ENCODE measurements at regions not wholly inside any gene's neighbourhood (a gene's known extent, or its start where the extent isn't known, plus 50 kb on each side); places are given as distances from the start of the nearest gene placed in this dataset.
"Not testable (repeated sequence)": the region's sequence is repeated elsewhere in the genome, so short reads cannot be mapped to it uniquely, and the experiment has no call there.

DNA sequence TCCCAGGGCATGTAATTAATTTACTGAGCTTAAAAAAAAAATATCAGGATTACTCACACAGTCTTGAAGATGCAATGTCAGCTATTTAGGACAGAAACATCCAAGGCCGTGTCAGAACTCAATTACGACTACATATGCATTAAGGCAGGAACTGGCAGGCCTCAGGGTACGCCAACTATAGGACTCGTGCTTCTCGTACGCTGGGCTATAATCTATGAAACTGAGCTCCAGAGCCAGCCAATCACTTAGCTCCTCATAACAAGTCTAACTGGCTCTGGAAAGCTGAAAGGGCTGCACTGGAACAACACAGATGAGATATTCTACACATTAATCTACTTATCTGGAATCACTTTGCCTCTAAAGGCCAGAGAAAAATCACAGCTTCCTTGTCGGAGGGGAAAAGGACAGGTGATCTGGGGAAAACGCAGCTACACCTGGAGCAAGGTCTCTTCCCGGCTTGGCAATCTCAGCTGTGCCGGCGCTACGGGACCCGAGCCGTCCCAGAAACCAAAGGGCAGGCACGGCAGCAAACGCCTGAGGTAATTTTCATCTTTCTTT lies 212.0 kb downstream of the DEPDC1B start:
- DNase-seq: no peak

DNA sequence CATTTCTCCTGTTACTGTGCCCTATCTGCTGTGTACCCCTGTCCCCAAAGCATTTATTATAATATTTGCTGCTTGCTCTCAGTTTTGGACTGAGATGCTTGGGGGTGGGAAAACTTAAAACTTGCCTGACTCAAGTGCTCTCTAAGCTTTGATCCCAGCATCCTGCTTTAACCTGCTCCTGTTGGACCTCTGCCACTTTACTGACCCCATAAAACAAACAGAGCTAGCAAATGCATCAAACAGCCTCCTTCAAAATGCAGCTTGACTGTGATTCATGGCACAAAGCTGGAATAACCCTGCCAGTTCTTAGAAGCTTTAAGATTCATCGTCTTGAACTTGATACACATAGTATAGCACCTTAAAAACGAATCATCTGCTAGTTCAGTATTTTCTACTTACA lies 212.5 kb downstream of the DEPDC1B start:
- no peak for DNase-seq

DNA sequence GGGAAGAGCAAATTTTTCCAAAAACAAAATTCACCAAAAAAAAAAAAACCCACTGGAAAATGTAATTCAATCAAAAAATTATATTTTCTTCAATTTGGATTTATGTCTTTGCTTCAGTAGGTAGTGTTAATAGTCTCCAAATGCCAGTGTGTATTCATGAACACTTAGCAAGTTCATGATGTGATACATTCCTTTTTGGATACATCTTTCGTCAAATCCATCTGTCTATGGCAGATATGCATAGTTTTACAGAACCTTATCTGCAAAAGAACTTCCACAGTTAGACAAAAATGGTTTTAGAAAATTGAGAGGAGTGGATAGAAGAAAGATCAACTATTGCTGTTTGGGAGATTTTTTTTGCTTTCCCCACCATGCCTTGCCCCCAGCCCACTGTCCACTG lies 214.6 kb downstream of the DEPDC1B start:
- no peak for DNase-seq

DNA sequence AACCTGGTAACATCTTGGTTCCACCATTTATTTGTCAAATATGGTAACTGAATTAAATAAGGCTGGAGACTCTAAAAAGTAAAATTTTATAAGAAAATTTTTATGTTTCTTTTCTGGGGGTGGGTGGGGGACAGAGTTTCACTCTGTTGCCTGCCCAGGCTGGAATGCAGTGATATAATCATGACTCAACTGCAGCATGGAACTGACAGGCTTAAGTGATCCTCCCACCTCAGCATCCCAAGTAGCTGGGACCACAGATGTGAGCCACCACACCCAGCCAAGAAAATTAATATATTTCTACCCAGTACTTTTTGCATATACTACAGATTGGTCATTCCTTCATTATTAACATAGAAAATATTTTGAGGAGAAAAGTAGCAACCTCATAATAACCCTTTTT lies 216.9 kb downstream of the DEPDC1B start:
- DNase-seq: no peak

DNA sequence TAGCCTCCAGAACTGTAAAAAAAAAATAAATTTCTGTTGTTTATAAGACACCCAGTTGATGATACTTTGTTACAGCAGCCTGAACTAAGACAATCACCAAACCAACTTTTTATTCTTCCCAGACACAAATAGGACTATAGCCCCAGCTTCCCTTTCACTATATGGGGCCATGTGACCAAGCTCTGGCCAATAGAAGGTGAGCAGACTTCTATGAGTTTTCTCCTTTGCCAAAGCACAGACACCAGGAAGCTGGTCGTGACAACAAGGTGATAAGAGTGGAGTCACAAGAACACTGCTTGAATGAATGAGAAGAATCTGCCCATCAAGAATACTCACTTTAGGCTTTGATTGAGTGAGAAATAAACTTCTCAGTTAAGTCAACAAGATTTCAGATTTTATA lies 217.7 kb downstream of the DEPDC1B start:
- DNase-seq: no peak

DNA sequence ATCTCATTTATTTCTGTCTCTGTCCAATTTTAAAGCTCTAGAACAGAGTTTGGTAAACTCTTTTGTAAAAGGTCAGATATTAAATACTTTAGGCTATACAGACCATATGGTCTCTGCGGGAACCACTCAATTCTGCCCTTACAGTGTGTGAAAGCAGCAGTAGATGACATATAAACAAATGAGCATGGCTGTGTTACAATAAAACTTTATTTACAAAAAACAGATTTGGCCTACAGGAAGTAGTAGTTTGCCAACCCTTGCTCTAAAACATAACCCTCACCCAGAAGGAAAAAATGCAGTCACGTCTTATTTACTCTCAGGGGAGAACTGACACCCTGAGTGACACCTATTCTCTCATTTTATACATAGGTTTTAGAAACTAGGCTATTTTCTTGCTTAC lies 220.4 kb downstream of the DEPDC1B start:
- DNase-seq: no peak

DNA sequence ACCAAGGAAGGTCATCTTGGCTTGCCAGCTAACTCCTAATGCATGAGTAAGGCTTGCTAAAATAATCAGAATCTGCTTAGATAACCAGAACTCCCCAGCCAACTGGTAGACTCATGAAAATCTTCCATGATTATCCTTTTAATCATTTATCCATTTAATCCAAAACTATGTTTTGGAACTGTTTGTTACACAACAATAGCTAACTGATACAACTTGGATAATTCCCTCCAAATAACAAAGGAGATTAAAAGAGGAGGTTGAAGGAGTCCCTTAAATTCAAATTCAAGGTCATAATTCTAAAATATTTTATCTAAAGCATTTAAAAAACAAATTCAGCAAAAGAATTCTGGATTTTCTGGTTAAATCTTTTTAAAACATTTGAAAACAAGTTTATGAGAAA lies 222.1 kb downstream of the DEPDC1B start:
- DNase-seq: no peak

DNA sequence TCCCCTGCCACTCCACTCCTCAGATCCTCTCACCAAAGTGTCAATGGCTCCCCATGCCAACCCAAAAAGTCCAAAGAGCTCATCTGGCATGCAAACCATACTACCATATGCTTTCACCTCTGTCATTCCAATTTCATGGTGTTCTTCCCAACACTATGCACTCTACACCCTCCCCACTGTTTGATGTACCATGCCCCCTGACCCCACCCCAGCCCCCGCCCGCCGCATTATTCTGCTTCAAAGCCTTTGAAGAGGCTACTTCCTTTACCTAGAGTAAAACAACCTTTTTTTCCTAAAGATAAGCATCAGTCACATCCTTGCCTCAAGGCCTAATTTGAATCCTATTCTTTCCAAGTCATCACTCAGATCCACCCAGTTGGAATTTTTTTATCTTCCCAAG lies 226.3 kb downstream of the DEPDC1B start:
- DNase-seq: no peak

DNA sequence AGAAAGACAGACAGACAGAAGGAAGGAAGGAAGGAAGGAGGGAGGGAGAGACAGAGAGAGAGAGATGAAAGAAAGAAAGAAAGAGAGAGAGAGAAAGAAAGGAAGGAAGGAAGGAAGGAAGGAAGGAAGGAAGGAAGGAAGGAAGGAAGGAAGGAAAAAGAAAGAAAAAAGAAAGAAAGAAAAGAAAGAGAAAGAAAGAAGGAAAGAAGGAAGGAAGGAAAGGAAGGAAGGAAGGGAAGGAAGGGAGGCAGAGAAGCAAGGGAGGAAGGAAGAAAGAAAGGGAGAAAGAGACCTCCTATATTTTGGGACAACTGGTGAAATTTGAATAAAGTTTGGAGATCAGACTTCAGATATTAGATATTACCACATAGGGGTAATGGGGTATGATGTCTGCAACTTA lies 226.9 kb downstream of the DEPDC1B start:
- DNase-seq: not testable (repeated sequence)

DNA sequence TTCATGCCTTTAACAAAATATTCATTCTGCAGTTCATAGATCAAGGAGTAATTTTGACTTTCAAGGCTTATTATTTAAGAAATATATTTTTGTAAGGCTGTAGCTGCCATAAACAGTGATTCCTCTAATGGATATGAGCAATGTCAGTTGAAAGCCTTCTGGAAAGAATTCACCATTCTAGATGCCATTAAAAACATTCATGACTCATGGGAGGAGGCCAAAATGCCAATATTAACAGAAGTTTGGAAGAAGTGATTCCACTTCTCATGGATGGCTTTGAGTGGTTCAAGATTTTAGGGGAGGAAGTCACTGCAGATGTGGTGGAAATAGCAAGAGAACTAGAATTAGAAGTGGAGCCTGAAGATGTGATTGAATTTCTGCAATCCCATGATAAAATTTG lies 229.1 kb downstream of the DEPDC1B start:
- DNase-seq: no peak

DNA sequence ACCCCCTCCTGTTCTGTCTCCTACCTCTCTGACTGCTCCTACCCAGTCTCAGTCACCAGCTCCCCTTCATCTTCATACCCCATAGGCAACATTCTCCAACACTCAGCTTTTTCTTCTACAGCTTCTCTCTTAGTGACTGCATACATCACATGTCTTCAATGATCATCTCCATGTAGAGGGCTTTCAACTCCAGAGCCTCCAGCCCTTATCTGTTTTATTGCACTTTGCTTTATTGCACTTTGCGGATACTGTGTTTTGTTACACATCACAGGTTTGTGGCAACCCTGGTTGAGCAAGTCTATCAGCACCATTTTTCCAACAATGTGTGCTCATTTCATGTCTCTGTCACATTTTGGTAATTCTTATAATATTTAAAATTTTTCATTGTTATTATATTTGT lies 230.7 kb downstream of the DEPDC1B start:
- no peak for DNase-seq

DNA sequence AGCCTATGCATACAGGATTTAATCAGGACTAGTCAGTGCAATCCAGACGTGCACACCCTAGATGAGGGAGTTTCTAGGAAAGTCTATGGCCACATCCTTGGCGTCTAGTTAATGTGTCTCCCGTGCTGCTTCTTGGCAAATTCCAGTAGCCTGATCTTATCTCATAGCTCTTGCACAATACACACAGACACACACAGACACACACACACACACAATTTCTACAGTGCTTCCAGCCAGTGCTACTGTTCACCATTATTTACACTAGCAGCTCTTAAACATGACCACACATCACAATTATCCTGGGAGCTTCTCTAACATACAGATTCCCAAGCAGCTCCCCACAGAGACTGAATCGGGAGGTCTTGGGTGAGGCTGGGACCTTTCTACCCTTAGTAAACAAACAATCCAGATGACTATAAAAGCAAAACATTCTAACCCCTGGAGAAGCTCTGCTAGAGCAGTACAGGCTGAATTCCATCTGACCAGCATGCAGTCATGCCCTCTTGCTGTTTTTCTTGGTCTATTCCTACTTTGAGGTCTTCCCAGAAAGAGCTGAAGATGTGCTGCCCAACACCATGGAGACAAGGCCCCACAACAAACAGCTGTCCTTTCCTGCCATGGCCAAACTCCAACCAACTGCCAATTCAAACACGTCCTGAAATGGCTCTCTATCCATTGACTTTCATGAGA lies 236.6 kb downstream of the DEPDC1B start:
- DNase-seq: no peak

DNA sequence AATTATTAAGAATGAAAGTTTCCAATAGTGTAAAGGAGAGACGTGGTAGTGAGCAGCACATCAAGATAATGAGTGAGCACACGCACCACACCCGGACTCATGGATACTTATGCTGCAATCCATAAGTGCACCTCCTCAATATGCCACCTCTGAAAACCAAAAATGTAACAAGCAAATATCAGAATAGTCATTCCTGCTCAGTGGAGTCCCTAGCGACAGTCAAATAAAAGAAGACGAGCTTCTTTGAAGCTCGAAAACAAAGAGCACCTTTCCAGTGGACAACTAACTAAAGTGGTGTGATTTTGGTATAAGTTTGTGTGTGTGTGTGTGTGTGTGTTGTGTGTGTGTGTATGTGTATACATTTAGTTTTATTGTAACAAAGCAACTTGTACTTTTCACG lies 241.3 kb downstream of the DEPDC1B start:
- no peak for DNase-seq

DNA sequence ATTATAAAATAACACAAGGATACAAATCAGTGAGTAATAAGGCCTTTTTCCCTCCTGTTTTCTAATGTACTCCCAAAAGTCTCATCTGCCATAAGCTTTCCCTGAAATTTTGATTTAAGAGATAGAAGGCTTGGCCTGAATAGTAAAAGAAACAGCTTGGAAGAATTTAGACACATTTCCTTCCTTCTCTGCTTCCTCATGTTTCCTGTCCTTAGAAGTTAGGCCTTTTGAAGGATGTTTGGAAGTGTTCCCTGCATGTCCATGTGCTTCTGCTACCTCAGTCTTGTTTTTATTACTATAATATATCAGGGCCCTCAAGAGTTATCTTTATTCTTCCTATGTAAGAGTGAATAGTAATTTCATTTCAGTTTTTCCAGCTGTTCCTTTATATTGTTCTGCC lies 242.7 kb downstream of the DEPDC1B start:
- no peak for DNase-seq

DNA sequence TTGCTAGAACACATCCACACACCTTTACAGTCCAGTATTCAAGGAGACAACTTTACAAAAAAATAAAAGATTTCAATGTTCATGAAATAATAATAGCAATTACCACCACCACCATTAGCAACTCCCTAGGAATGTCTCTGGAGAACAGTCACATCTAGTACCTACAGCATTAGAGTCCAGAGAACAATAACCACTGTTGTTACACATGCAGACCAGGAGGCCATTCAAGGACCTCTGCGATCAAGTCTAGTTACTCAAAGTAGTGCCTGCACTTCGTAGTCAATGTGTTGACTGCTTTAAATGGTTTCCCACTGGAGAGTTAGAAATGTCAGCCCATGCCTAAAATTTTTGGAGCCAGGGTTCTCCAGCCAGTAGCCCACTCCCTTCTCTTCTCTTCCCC lies 244.4 kb downstream of the DEPDC1B start:
- no peak for DNase-seq

DNA sequence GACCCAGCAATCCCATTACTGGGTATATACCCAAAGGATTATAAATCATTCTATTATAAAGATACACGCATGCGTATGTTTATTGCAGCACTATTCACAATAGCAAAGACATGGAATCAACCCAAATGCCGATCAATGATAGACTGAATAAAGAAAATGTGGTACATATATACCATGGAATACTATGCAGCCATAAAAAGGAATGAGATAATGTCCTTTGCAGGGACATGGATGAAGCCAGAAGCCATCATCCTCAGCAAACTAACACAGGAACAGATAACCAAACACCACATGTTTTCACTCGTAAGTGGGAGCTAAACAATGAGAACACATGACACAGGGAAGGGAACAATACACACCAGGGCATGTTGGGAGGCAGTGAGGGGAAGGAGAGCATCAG lies 245.7 kb downstream of the DEPDC1B start:
- DNase-seq: not testable (repeated sequence)

DNA sequence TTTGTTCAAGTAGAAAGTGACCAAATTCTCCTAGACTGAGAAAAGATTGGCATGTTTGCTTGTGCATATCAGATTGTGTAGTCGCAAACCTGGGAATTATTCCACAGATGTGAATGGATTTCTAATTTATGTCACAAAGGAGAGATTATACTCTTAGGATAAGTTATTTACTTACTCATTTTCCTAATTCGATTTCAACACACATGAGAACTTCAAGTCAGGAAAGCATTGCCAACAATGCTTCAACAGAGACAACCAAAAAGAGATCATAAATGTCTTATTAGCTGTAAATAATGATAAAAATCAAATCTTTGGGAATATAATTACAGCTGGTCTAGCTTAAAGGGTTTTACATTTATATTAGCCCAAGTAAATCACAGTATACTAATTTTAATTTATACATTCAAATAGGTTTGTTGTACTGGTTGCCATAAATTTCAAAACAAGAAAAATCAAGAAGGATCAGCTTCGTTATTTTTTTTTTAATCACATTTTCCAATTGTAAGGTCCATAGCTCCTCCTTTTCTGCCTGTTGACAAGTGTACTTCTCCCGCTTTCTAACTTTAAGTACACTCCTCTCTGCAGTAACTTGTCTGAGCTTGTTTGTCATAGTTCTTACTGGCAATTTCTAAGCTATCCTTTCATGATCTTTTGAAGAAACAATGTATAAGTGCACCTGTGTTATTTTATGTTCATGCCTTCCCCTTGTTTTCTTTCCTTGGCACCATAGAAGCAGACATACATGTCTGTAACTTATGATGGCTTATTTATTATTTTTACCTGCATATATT lies 246.6 kb downstream of the DEPDC1B start:
- no peak for DNase-seq

DNA sequence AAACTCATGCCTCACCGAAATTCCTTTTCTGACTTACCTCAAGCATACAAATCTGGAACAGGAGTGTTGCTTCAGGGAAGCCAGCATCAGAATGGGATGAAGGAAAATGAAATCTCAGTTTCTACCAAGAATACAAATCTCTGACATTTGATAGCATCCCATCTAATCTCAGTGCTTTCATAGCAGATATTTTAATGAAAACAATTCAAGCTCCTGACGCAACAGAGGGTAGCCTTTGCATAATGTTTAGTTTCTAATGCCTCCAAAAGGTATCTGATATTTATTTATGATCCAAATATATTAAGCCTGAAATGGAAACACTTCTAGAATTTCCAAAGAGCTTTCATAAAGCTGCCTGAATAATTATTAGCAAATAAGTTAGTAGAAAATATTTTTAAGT lies 251.4 kb downstream of the DEPDC1B start:
- DNase-seq: no peak

DNA sequence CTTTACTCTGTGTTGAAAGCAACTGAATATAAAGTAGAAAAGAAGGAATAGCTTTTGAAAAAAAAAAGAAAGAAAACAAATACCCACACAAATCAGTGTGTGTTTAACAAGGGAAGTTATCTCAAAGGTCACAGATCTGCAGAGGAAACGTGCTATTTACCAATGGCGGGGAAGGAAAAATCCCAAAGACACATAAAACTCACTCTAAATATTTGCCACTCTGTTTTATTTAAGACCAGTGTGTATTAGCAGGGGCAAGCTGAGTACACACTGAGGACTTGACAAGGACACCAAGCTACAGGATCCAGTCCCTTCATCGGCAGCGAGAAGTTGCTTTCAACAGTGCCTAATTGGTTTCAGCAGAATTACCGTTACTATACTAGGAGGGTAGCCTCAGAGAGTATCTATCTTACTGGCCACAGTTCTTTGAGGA lies 252.5 kb downstream of the DEPDC1B start:
- no peak for DNase-seq

DNA sequence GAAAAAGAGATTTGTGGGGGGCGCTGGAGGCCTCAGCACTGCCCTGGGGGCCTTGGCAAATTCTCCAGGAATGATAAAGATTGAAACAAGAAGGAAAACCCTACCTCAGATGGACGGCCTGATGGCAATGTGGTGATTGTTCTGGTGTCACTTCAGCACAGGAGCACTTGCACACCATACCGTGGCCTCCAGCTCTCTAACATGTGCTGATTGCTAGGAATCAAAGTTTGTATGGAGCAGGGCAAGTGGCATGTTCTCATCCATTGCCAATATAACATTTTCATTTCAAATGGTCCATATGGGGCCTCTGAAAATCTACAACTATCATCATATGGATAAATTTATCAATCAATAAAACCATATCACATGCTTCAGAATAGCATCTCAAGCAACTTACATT lies 253.0 kb downstream of the DEPDC1B start:
- no peak for DNase-seq

DNA sequence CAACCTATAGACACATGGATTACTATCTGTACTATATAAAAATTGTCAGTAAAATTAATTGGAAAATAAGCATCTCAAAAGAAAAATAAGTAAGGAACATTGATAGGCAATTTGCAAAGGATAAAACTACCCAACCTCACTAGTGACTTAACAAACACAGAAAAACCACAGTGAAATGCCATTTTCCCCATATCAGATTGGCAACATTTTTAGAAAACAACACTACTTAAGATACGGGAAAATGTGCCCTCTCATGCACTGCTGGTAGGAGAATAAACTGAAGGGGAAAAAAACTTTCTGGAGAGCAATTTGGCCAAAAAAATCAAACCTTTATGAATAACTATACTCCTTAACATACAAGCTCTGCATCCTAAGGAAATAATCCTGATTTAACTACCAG lies 254.0 kb downstream of the DEPDC1B start:
- no peak for DNase-seq

DNA sequence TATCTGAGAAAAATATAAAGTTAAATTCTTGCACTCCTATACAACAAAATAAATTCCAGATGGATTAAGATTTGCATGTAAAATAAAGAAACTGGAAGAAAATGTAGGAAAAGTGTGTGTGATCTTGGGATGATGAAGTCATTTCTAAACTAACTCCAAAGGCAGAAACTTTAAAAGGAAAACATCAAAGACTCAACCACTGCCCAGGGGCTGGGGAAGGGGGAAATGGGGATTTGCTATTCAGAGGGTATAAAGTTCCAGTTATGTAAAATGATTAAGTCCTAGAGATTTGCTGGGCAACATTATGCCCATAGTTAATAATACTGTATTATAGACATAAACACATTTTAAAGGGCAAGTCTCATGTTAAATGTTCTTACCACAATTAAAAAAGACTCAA lies 254.5 kb downstream of the DEPDC1B start:
- no peak for DNase-seq

DNA sequence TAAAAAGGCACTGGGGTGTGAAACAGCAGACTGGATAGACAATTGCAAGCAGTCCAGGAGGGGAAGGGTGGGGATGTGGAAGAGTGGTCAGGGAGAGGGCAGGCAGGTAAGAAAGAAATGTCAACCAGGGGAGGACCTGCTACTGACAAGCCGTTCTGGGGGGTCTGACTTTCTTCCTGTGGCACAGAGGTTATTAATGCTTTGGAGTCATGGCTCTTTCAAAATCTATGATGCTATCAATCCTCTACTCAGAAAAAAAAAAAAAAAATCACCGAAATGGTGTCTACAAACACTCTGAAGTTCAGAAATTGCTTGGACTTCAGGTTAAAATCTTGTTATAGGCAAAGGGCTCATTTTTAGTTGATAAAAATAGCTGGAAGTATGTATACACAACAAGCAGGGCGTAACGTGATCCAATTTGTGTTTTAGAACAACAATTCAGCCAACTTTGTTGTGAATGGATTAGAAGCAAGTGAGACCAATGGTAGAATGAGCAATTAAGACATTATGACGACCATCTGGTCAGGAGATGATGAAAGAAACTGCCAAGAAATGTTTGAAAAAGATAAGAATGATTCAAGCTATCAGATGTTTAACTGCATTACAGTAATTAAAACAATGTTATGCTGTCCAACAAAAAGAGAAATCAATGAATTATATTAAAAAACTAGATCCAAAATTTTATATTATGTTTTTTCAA lies 255.2 kb downstream of the DEPDC1B start:
- no peak for DNase-seq

DNA sequence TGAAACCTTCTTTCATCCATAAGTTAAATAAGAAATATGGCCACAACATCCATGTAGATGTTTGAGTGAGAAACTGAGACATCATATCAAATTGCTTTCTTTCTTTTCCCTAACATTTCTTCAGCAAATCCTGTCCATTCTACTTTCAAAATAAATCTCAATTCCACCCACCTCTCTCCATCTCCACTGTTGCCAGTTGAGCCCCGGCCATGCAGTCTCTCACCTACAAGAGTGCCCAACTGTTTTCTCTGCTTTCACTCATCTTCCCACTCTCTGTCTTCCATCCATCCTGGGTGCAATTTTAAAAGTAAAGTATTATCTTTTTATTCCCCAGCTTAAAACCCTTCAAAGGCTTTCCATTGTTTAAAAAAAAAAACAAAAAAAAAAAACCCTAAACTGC lies 260.4 kb downstream of the DEPDC1B start:
- no peak for DNase-seq

All from activated CD4-positive, alpha-beta T cell treated with anti-CD3 and anti-CD28 coated beads, Interleukin-10, Interleukin-2, amounts not matched to agents 100 ng/mL and 50 ng/mL, durations not matched to agents 16 hours and 8 hours (primary cell).